OCI-LY3 (cell line): ENCODE measurements at regions not wholly inside any gene's neighbourhood (a gene's known extent, or its start where the extent isn't known, plus 50 kb on each side); places are given as distances from the start of the nearest gene placed in this dataset.

Experiments
- H2AFZ ChIP-seq: fragments of 200-600, 300-600 bp; shearing (Covaris generic); 2 replicates; pipeline ENCODE4 v1.6.0; 2014; ENCODE audit warnings: antibody characterized with exemption, low read depth, low read length
- H3K27ac ChIP-seq: fragments of 200-600, 300-600 bp; sonication (generic); 2 replicates; pipeline ENCODE4 v1.5.1; 2014; ENCODE audit warnings: mild to moderate bottlenecking, low read length, moderate library complexity, mixed read lengths
- H3K27me3 ChIP-seq: fragments of 200-600, 300-600 bp; sonication (generic); 2 replicates; pipeline ENCODE4 v1.6.1; 2014; ENCODE audit warnings: low read depth, low read length, mixed read lengths
- H3K36me3 ChIP-seq: fragments of 200-600, 300-600 bp; sonication (generic); replicated peaks from 2 replicates; pipeline ENCODE3; 2014; ENCODE audit warnings: low read depth, low read length, mixed read lengths
- H3K4me1 ChIP-seq: fragments of 300-600, 200-600 bp; sonication (generic); 2 replicates; pipeline ENCODE4 v1.6.1; 2014; ENCODE audit warnings: low read length, mixed read lengths
- H3K4me2 ChIP-seq: fragments of 200-600, 300-600 bp; sonication (generic); 2 replicates; pipeline ENCODE4 v1.6.1; 2014; ENCODE audit warnings: low read length, mixed read lengths
- H3K4me3 ChIP-seq: fragments of 300-600, 200-600 bp; sonication (generic); 2 replicates; pipeline ENCODE4 v1.5.1; 2014; ENCODE audit warnings: antibody characterized with exemption, mild to moderate bottlenecking, low read length, moderate library complexity
- H3K79me2 ChIP-seq: fragments of 300-600, 200-600 bp; shearing (Covaris generic); 2 replicates; pipeline ENCODE4 v1.6.1; 2014; ENCODE audit warnings: mild to moderate bottlenecking, low read length, mixed read lengths
- H3K9ac ChIP-seq: fragments of 300-600, 200-600 bp; shearing (Covaris generic); 2 replicates; pipeline ENCODE4 v1.6.0; 2014; ENCODE audit warnings: mild to moderate bottlenecking, low read length, moderate library complexity
- H3K9me3 ChIP-seq: fragments of 200-600, 300-600 bp; shearing (Covaris generic); 2 replicates; pipeline ENCODE4 v1.6.1; 2014; ENCODE audit warnings: low read length, mixed read lengths; ENCODE audit not compliant: insufficient read depth
- H4K20me1 ChIP-seq: fragments of 200-600, 300-600 bp; sonication (generic); 2 replicates; pipeline ENCODE4 v1.6.1; 2016; ENCODE audit warnings: low read length, mixed read lengths; ENCODE audit not compliant: insufficient read depth
- CTCF ChIP-seq: fragments of 200-600, 300-600 bp; sonication (generic); IDR thresholded peaks from 2 replicates; pipeline ENCODE4 v1.5.1; 2014; ENCODE audit warnings: antibody characterized with exemption, low read length, low read depth
- EZH2phosphoT487 ChIP-seq: fragments of 200-600 bp; shearing (Covaris generic); IDR thresholded peaks from 2 replicates; pipeline ENCODE4 v1.6.1; 2018; ENCODE audit warnings: antibody characterized with exemption, mixed run types, low read depth

- TF ChIP-seq CTCF (no peak), EZH2phosphoT487 (no peak)
- no peaks in the 10 kb centered on the region for H3K27me3 ChIP-seq
- no peaks in the 10 kb centered on the region for H4K20me1 ChIP-seq
- no peaks in the 10 kb centered on the region for H3K4me1 ChIP-seq
- H2AFZ ChIP-seq, result no peak overlapping the region
- no peaks in the 10 kb centered on the region for H3K9me3 ChIP-seq
- H3K79me2 ChIP-seq, result no peaks in the 10 kb centered on the region
- H3K9ac ChIP-seq, result no peak overlapping the region
- no peaks in the 10 kb centered on the region for H3K36me3 ChIP-seq
- no peak overlapping the region for H3K4me3 ChIP-seq
- H3K4me2 ChIP-seq, result no peak overlapping the region
- H3K27ac ChIP-seq, result no peak overlapping the region
Observed at GRCh38 chr4:4717692-4718091, 141.8 kb upstream of the MSX1 start.

GRCh38 chr4:4714331-4714730, 145.1 kb upstream of the MSX1 start:
- H3K27ac ChIP-seq, result no peak overlapping the region
- H3K9me3 ChIP-seq, result no peaks in the 10 kb centered on the region
- H3K36me3 ChIP-seq, result no peaks in the 10 kb centered on the region
- no peak overlapping the region for H2AFZ ChIP-seq
- H3K4me3 ChIP-seq, result no peak overlapping the region
- no peaks in the 10 kb centered on the region for H3K79me2 ChIP-seq
- no peaks in the 10 kb centered on the region for H4K20me1 ChIP-seq
- no peaks in the 10 kb centered on the region for H3K4me1 ChIP-seq
- H3K9ac ChIP-seq, result no peak overlapping the region
- no peak for TF ChIP-seq CTCF
- no peak for TF ChIP-seq EZH2phosphoT487
- no peaks in the 10 kb centered on the region for H3K27me3 ChIP-seq
- H3K4me2 ChIP-seq, result no peak overlapping the region

GRCh38 chr4:4712800-4713528, 146.5 kb upstream of the MSX1 start:
- no peaks in the 10 kb centered on the region for H3K9me3 ChIP-seq
- H3K4me1 ChIP-seq, result no peaks in the 10 kb centered on the region
- no peak overlapping the region for H3K4me3 ChIP-seq
- no peak overlapping the region for H3K4me2 ChIP-seq
- H3K79me2 ChIP-seq, result no peaks in the 10 kb centered on the region
- no peak overlapping the region for H3K27ac ChIP-seq
- H4K20me1 ChIP-seq, result no peaks in the 10 kb centered on the region
- TF ChIP-seq CTCF, result no peak
- no peak for TF ChIP-seq EZH2phosphoT487
- no peak overlapping the region for H3K9ac ChIP-seq
- no peaks in the 10 kb centered on the region for H3K27me3 ChIP-seq
- no peaks in the 10 kb centered on the region for H3K36me3 ChIP-seq
- no peak overlapping the region for H2AFZ ChIP-seq

GRCh38 chr4:4711902-4712301, 147.6 kb upstream of the MSX1 start:
- Histone ChIP-seq H3K4me2 (no peak overlapping the region), H2AFZ (no peak overlapping the region), H3K4me3 (no peak overlapping the region), H3K27ac (no peak overlapping the region), H3K36me3 (no peaks in the 10 kb centered on the region), H3K9ac (no peak overlapping the region), H3K27me3 (no peaks in the 10 kb centered on the region), H3K79me2 (no peaks in the 10 kb centered on the region), H4K20me1 (no peaks in the 10 kb centered on the region), H3K4me1 (no peaks in the 10 kb centered on the region), H3K9me3 (no peaks in the 10 kb centered on the region)
- no peak for TF ChIP-seq EZH2phosphoT487
- TF ChIP-seq CTCF, result no peak
